Mesothelial cell of epicardium (in vitro differentiated cells): ENCODE measurements at regions not wholly inside any gene's neighbourhood (a gene's known extent, or its start where the extent isn't known, plus 50 kb on each side); places are given as distances from the start of the nearest gene placed in this dataset.

ENCODE experiments used
- DNase-seq, 2 experiments: peaks; one replicate each; pipeline ENCODE4 v3.0.0; 2021; ENCODE audit warnings: low spot score in 2 of 2; ENCODE audit not compliant: unreplicated experiment in 2 of 2
- H3K27ac Mint-ChIP-seq: 2 replicates; pipeline ENCODE4 v1.8.0; 2021; ENCODE audit warnings: mixed read lengths
- H3K27me3 Mint-ChIP-seq: 2 replicates; pipeline ENCODE4 v1.8.0; 2021; ENCODE audit warnings: low read depth, mixed read lengths
- H3K36me3 Mint-ChIP-seq: 2 replicates; pipeline ENCODE4 v1.8.0; 2021; ENCODE audit warnings: mixed read lengths
- H3K4me1 Mint-ChIP-seq: 2 replicates; pipeline ENCODE4 v1.8.0; 2021; ENCODE audit warnings: mixed read lengths
- H3K4me3 Mint-ChIP-seq: 2 replicates; pipeline ENCODE4 v1.8.0; 2021; ENCODE audit warnings: mild to moderate bottlenecking, moderate library complexity, mixed read lengths
- H3K9me3 Mint-ChIP-seq: 2 replicates; pipeline ENCODE4 v1.8.0; 2021; ENCODE audit warnings: mixed read lengths
- CTCF ChIP-seq: fragments of 200-600 bp; sonication (generic); IDR thresholded peaks from one replicate; pipeline ENCODE4 v1.5.0; 2021; ENCODE audit warnings: antibody characterized with exemption; ENCODE audit not compliant: unreplicated experiment

- TF ChIP-seq CTCF = no peak
- no peaks in the 10 kb centered on the region for H3K27me3 Mint-ChIP-seq
- H3K4me1 Mint-ChIP-seq = peaks cover 22% of the 10 kb centered on the region
- H3K9me3 Mint-ChIP-seq = no peaks in the 10 kb centered on the region
- no peaks in the 10 kb centered on the region for H3K36me3 Mint-ChIP-seq
- H3K27ac Mint-ChIP-seq = no peak overlapping the region
- H3K4me3 Mint-ChIP-seq = no peak overlapping the region
- no peak for DNase-seq
These were observed 403.1 kb downstream of the ADRA2A start for GRCh38 chr10:111479966-111480365.

- no peak for TF ChIP-seq CTCF
- Mint-ChIP-seq H3K4me1 (peaks cover 9% of the 10 kb centered on the region), H3K36me3 (no peaks in the 10 kb centered on the region), H3K27ac (no peak overlapping the region), H3K4me3 (no peak overlapping the region), H3K9me3 (no peaks in the 10 kb centered on the region), H3K27me3 (no peaks in the 10 kb centered on the region)
- DNase-seq = no peak
These were observed 404.5 kb downstream of the ADRA2A start for GRCh38 chr10:111481261-111481826.

- Mint-ChIP-seq H3K27ac (no peak overlapping the region), H3K36me3 (no peaks in the 10 kb centered on the region), H3K27me3 (no peaks in the 10 kb centered on the region), H3K9me3 (no peaks in the 10 kb centered on the region), H3K4me3 (no peak overlapping the region), H3K4me1 (peaks cover 9% of the 10 kb centered on the region)
- TF ChIP-seq CTCF = no peak
- no peak for DNase-seq
These were observed 405.0 kb downstream of the ADRA2A start for GRCh38 chr10:111481866-111482265.

GRCh38 chr10:111482621-111483216 lies 405.9 kb downstream of the ADRA2A start:
- H3K27me3 Mint-ChIP-seq = no peaks in the 10 kb centered on the region
- no peak for TF ChIP-seq CTCF
- no peak overlapping the region for H3K4me3 Mint-ChIP-seq
- no peak for DNase-seq
- peaks cover 9% of the 10 kb centered on the region for H3K4me1 Mint-ChIP-seq
- H3K9me3 Mint-ChIP-seq = peaks cover 4% of the 10 kb centered on the region
- no peak overlapping the region for H3K27ac Mint-ChIP-seq
- H3K36me3 Mint-ChIP-seq = no peaks in the 10 kb centered on the region

GRCh38 chr10:111485767-111486166 lies 408.9 kb downstream of the ADRA2A start:
- no peaks in the 10 kb centered on the region for H3K27me3 Mint-ChIP-seq
- no peak for TF ChIP-seq CTCF
- peaks cover 2% of the 10 kb centered on the region for H3K36me3 Mint-ChIP-seq

More at GRCh38 chr10:111485767-111486166, 408.9 kb downstream of the ADRA2A start:
- no peak overlapping the region for H3K27ac Mint-ChIP-seq
- H3K4me1 Mint-ChIP-seq = no peaks in the 10 kb centered on the region
- H3K9me3 Mint-ChIP-seq = peaks cover 28% of the 10 kb centered on the region
- no peak for DNase-seq
- no peak overlapping the region for H3K4me3 Mint-ChIP-seq
